Aorta (tissue), 5 donors: ENCODE measurements at regions not wholly inside any gene's neighbourhood (a gene's known extent, or its start where the extent isn't known, plus 50 kb on each side); places are given as distances from the start of the nearest gene placed in this dataset.

Experiments
- ATAC-seq: fragments of 200-7000 bp; cut with Tn5 transposase; one replicate; pipeline ENCODE4 v1.9.1; 2022; ENCODE audit warnings: moderate library complexity; ENCODE audit not compliant: low FRiP score
- DNase-seq, 2 donors: peaks; one replicate each; pipeline ENCODE4 v3.0.0-alpha.2; 2020
- H3K27ac ChIP-seq, 2 donors: one replicate each; pipeline ENCODE4 v1.5.1; 2013; ENCODE audit warnings: low read length in 2 of 2, mild to moderate bottlenecking in 2 of 2, moderate library complexity in 2 of 2, control low read depth in 1 of 2, inconsistent platforms in 1 of 2, low read depth in 1 of 2
- H3K27me3 ChIP-seq, 2 donors: one replicate each; pipeline ENCODE4 v1.6.1; 2013; ENCODE audit warnings: control low read depth in 1 of 2, low read length in 1 of 2, mild to moderate bottlenecking in 1 of 2, moderate library complexity in 1 of 2; ENCODE audit not compliant: insufficient read depth in 2 of 2, control insufficient read depth in 1 of 2
- H3K36me3 ChIP-seq, 2 donors: one replicate each; pipeline ENCODE4 v1.6.1; 2013; ENCODE audit warnings: control low read depth in 1 of 2, low read length in 1 of 2, mild to moderate bottlenecking in 1 of 2; ENCODE audit not compliant: insufficient read depth in 2 of 2, control insufficient read depth in 1 of 2
- H3K4me1 ChIP-seq, 2 donors: one replicate each; pipeline ENCODE4 v1.6.1; 2013; ENCODE audit warnings: low read length in 2 of 2, control low read depth in 1 of 2, mild to moderate bottlenecking in 1 of 2, moderate library complexity in 1 of 2; ENCODE audit not compliant: insufficient read depth in 2 of 2, control insufficient read depth in 1 of 2
- H3K4me3 ChIP-seq, 2 donors: one replicate each; pipeline ENCODE4 v1.5.1; 2013; ENCODE audit warnings: low read length in 2 of 2, control low read depth in 1 of 2, mild to moderate bottlenecking in 1 of 2
- H3K9me3 ChIP-seq: one replicate; pipeline ENCODE4 v1.6.1; 2013; ENCODE audit warnings: mild to moderate bottlenecking, low read length; ENCODE audit not compliant: control insufficient read depth
- WGBS, 2 donors: extraction: QIAGEN DNeasy Blood & Tissue Kit; methylation state at CpG; one replicate each; pipeline ENCODE4 v1.1.7; 2013; 5-methylcytosine and 5-hydroxymethylcytosine counted together
- intact Hi-C, 2 donors: fragments of 100-400 bp; cut with DNase I; formaldehyde crosslinking; loops; one replicate each; pipeline versions ENCODE4 v1.14.2 to v1.15.0; 2022
- donor health status: healthy with polysubstance abuse.
- donor health status: Bipolar disorder and iron deficiency.
- donor health status: DM: no; HTN: no; CAD: no.
- donor health status: DM: no; HTN: no; CAD: no.
- donor health status: DM: yes; HTN: yes; CAD: no.

GRCh38 chr1:17893891-17894631 lies 138.9 kb downstream of the ACTL8 start:
- intact Hi-C loops = no loop called here
- Histone ChIP-seq H3K27ac (no peak overlapping the region), H3K36me3 (no peaks in the 10 kb centered on the region), H3K9me3 (no peaks in the 10 kb centered on the region), H3K4me1 (peaks cover 0 to 3% of the 10 kb centered on the region in 2 donors), H3K4me3 (no peak overlapping the region), H3K27me3 (peaks cover 0 to 2% of the 10 kb centered on the region in 2 donors)
- DNase-seq (no peak), ATAC-seq (no peak)
- WGBS, 2 donors = 63 to 68% methylated on average over 12 of the region's 12 CpGs

GRCh38 chr1:17895401-17895800 lies 140.3 kb downstream of the ACTL8 start:
- intact Hi-C loops = no loop called here
- Histone ChIP-seq H3K4me3 (no peak overlapping the region), H3K4me1 (peaks cover 0 to 3% of the 10 kb centered on the region in 2 donors), H3K27me3 (peaks cover 0 to 2% of the 10 kb centered on the region in 2 donors), H3K9me3 (no peaks in the 10 kb centered on the region), H3K36me3 (no peaks in the 10 kb centered on the region), H3K27ac (no peak overlapping the region)
- WGBS, 2 donors = 68 to 71% methylated on average over 4 of the region's 4 CpGs
- ATAC-seq (no peak), DNase-seq (no peak)

DNA sequence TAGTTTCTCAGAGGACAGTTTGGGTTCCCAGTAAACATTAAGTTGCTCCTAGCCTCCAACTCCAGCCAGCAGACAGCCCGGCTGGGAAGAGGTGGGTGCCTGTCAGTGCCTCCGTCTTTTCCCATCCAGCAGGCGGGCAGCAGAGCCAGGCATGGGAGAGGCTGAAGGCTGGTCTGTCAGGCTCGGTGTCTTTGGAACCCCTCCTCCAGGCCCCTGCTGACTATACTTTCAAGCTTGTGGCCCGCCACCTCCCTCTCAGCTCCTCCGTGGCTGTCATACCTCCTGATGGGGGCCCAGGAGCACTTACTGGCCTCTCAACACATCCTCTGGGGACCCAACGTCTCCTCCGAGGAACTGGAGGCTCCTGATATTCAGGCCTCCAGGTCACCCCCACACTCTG lies 140.9 kb downstream of the ACTL8 start:
- intact Hi-C loops = no loop called here
- no peak for ATAC-seq
- no peaks in the 10 kb centered on the region for H3K36me3 ChIP-seq
- H3K27me3 ChIP-seq = peaks cover 0 to 2% of the 10 kb centered on the region in 2 donors
- H3K4me1 ChIP-seq = peaks cover 0 to 3% of the 10 kb centered on the region in 2 donors
- no peak for DNase-seq
- no peak overlapping the region for H3K27ac ChIP-seq
- no peak overlapping the region for H3K4me3 ChIP-seq
- no peaks in the 10 kb centered on the region for H3K9me3 ChIP-seq
- WGBS, 2 donors = 70 to 73% methylated on average over 7 to 8 of the region's 8 CpGs

DNA sequence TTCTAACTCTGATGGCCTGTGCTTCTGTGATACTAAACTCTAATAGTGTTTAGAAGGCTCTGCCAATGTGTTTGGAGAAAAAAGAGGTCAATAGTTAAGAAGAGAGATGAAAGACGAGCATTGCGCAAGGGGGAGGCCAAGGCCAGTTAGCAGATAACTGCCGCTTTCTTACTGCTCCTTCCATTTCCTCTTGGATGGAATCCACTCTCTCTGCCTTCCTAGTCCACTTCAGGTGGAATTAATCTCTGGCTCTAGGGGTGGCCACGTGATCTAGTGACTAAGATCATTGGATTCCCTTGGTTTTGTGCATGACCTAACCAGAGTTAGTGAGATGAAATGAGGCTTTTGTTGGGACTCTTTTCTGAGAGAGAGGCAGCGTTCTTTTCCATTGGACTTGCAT lies 148.3 kb downstream of the ACTL8 start:
- no peaks in the 10 kb centered on the region for H3K36me3 ChIP-seq
- DNase-seq = no peak
- no peak overlapping the region for H3K27ac ChIP-seq
- no peaks in the 10 kb centered on the region for H3K4me1 ChIP-seq
- no peak overlapping the region for H3K4me3 ChIP-seq
- H3K27me3 ChIP-seq = no peaks in the 10 kb centered on the region
- intact Hi-C loops = loop anchor here in 1 of 2 donors (10.0 kb wide), 1 partner anchor 49 kb away; no protein-coding TSS in a partner anchor
- WGBS, 2 donors = 70 to 76% methylated on average over 5 of the region's 5 CpGs
- H3K9me3 ChIP-seq = peaks cover 11% of the 10 kb centered on the region
- ATAC-seq = no peak

DNA sequence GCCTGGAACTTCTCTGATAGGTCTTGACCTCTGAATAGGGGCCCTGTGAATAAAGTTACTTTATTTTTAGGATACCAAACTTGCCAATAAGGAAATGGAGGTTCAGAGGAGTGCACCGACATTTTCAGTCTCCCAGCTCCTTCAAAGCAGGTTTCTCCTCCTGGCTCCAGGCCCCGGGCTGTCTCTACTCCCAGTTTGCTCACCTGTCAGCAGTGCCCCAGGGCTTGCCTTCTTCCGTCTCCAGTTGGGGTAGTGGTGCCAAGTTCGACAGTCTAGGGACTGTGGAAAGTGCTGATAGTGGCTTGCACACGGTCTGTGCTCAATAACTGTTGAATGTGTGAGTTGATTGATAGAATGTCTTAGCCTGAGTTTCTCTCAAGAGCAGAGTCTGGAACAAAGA lies 149.2 kb downstream of the ACTL8 start:
- peaks cover 11% of the 10 kb centered on the region for H3K9me3 ChIP-seq
- DNase-seq = no peak
- H3K36me3 ChIP-seq = no peaks in the 10 kb centered on the region
- no peaks in the 10 kb centered on the region for H3K27me3 ChIP-seq
- no peak overlapping the region for H3K4me3 ChIP-seq
- intact Hi-C loops = loop anchor here in 1 of 2 donors (10.0 kb wide), 1 partner anchor 49 kb away; no protein-coding TSS in a partner anchor
- H3K4me1 ChIP-seq = no peaks in the 10 kb centered on the region
- no peak overlapping the region for H3K27ac ChIP-seq
- no peak for ATAC-seq
- WGBS, 2 donors = 14 to 22% methylated on average over 5 of the region's 5 CpGs

DNA sequence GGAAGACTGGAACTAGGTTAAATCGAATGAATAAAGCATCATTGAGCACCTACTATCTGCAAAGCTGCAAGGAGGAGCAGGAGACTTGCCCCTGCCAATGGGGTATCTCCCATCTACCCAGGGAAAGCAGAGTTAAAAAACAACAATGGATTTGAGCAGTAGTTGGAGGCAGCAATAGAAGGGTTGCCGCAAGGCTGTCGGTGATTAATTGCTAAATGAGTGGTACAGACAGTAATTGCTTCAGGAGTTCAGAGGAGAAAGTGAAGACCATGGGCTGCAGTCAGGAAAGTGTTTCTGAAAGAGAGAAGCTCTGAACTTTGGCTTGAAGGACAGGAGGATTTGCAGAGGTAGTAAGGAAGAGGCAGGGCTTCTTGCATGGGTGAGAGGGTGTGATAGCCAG lies 152.9 kb downstream of the ACTL8 start:
- intact Hi-C loops = loop anchor here in 1 of 2 donors (2.0 to 10.0 kb wide), 2 partner anchors 53 to 413 kb away; no protein-coding TSS in a partner anchor
- H3K4me3 ChIP-seq = no peak overlapping the region
- H3K27me3 ChIP-seq = no peaks in the 10 kb centered on the region
- peaks cover 11% of the 10 kb centered on the region for H3K9me3 ChIP-seq
- no peaks in the 10 kb centered on the region for H3K36me3 ChIP-seq
- ATAC-seq = no peak
- 44 to 51% methylated on average over 3 of the region's 3 CpGs for WGBS, 2 donors
- DNase-seq = no peak
- no peaks in the 10 kb centered on the region for H3K4me1 ChIP-seq
- no peak overlapping the region for H3K27ac ChIP-seq

DNA sequence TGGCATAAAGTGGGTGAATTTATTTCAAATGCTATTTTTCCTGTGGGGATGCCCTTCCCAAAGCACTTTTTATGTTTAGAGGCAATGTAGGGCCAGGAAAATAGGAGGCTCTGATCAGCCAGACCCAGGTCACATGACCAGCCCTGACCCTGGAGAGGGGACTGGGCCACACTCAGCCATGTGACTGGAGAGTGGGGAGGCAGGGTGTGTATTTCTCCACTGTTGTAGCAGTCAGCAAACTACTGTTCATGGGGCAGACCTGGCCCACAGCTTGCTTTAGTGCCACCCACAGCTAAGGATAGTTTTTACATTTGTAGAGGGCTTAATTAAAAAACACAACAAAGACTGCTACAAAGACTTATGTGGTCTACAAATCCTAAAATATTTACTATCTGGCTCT lies 153.8 kb downstream of the ACTL8 start:
- H3K4me3 ChIP-seq = no peak overlapping the region
- no peaks in the 10 kb centered on the region for H3K36me3 ChIP-seq
- no peak overlapping the region for H3K27ac ChIP-seq
- H3K4me1 ChIP-seq = no peaks in the 10 kb centered on the region
- DNase-seq = peak in 1 of 2 donors; percentile 41
- intact Hi-C loops = loop anchor here in 1 of 2 donors (2.0 to 10.0 kb wide), 2 partner anchors 54 to 414 kb away; no protein-coding TSS in a partner anchor
- H3K27me3 ChIP-seq = no peaks in the 10 kb centered on the region
- ATAC-seq = no peak
- peaks cover 11% of the 10 kb centered on the region for H3K9me3 ChIP-seq

GRCh38 chr1:17909634-17910033 lies 154.5 kb downstream of the ACTL8 start:
- no peak for DNase-seq
- no peaks in the 10 kb centered on the region for H3K27me3 ChIP-seq

DNA sequence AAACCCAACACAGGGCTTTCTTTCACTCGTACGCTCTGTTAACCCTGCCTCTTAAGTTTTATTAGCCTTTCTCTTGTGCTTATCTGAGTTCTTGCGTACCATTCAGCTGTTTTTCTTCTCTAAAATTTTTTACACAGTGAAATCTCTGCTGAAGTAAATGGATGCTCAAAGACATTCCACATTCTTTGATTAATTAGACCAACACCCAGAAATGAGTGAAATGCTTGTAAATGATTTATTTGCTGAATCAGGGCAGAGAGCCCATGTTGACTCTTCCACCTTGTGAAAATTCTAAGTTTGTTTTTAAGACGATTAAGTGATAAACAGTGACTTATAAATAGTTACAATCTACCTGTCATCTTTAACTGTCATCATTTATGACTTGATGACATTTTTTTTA lies 156.7 kb downstream of the ACTL8 start:
- DNase-seq (no peak), ATAC-seq (no peak)
- Histone ChIP-seq H3K9me3 (no peaks in the 10 kb centered on the region), H3K4me3 (no peak overlapping the region), H3K27ac (no peak overlapping the region), H3K27me3 (no peaks in the 10 kb centered on the region), H3K4me1 (no peaks in the 10 kb centered on the region), H3K36me3 (no peaks in the 10 kb centered on the region)
- WGBS, 2 donors = 44 to 53% methylated on average over 4 of the region's 4 CpGs
- intact Hi-C loops = no loop called here

More at GRCh38 chr1:17909634-17910033, 154.5 kb downstream of the ACTL8 start:
- no peak for ATAC-seq
- Histone ChIP-seq H3K4me1 (no peaks in the 10 kb centered on the region), H3K9me3 (peaks cover 11% of the 10 kb centered on the region), H3K4me3 (no peak overlapping the region), H3K27ac (no peak overlapping the region), H3K36me3 (no peaks in the 10 kb centered on the region)
- intact Hi-C loops = loop anchor here in 1 of 2 donors (2.0 to 10.0 kb wide), 2 partner anchors 55 to 415 kb away; no protein-coding TSS in a partner anchor
- WGBS, 2 donors = 9 to 19% methylated on average over 4 of the region's 4 CpGs
